A549 (cell line): ENCODE measurements at regions not wholly inside any gene's neighbourhood (a gene's known extent, or its start where the extent isn't known, plus 50 kb on each side); places are given as distances from the start of the nearest gene placed in this dataset.

Experiments used
- ATAC-seq, 2 experiments: fragments of 200-7000 bp in 1 of 2; fragments of >200 bp in 1 of 2; cut with Nextera tagmentation in 1 of 2; cut with Tn5 transposase in 1 of 2; 3 replicates each; pipeline versions ENCODE4 v1.8.0 to v1.9.1; 2018 to 2020; ENCODE audit warnings: mild to moderate bottlenecking in 1 of 2, moderate library complexity in 1 of 2
- CTCF ChIA-PET: fragments of 300-600 bp; sonication (Branson Sonifier 250); formaldehyde crosslinking; extraction: SDS; loops from one replicate; lab custom pipeline; 2021; ENCODE audit warnings: antibody characterized with exemption, inconsistent platforms; lab: Yijun Ruan, JAX
- POLR2A ChIA-PET: fragments of 350-600 bp; formaldehyde crosslinking; extraction: SDS; loops from one replicate; lab custom pipeline; 2021; ENCODE audit warnings: antibody characterized with exemption, inconsistent platforms; lab: Yijun Ruan, JAX
- DNase-seq, 2 experiments: peaks; one replicate each; pipeline versions ENCODE4 v3.0.0 to v3.0.0-alpha.2; 2011 to 2016; ENCODE audit warnings: low read depth in 1 of 2, low spot score in 1 of 2
- FAIRE-seq: peaks from 2 replicates; lab custom pipeline; 2011; peaks lifted over from hg19 to GRCh38; lab: Jason Lieb, UNC
- H3K27ac ChIP-seq, 2 experiments: fragments of >200 bp; sonication (Bioruptor Twin); formaldehyde crosslinking; 3 replicates each; pipeline ENCODE4 v1.5.1; 2016 to 2017
- H3K4me1 ChIP-seq: fragments of >200 bp; sonication (Bioruptor Twin); formaldehyde crosslinking; 3 replicates; pipeline ENCODE4 v1.6.1; 2016
- H3K4me2 ChIP-seq: fragments of >200 bp; sonication (Bioruptor Twin); formaldehyde crosslinking; 3 replicates; pipeline ENCODE4 v1.6.1; 2016
- H3K4me3 ChIP-seq: fragments of >200 bp; sonication (Bioruptor Twin); formaldehyde crosslinking; 3 replicates; pipeline ENCODE4 v1.5.1; 2016
- H3K9me3 ChIP-seq: fragments of >200 bp; sonication (Bioruptor Twin); formaldehyde crosslinking; 3 replicates; pipeline ENCODE4 v1.6.1; 2016
- BHLHE40 ChIP-seq: IDR thresholded peaks from 2 replicates; pipeline ENCODE4 v1.6.1; 2012; ENCODE audit warnings: low read depth, low read length, inconsistent platforms
- CBX2 ChIP-seq: fragments of 200-600 bp; sonication (generic); IDR thresholded peaks from 2 replicates; pipeline ENCODE4 v1.6.1; 2016; ENCODE audit warnings: low read depth, mild to moderate bottlenecking, borderline replicate concordance
- E2F6 ChIP-seq: IDR thresholded peaks from 2 replicates; pipeline ENCODE4 v1.6.1; 2012; ENCODE audit warnings: low read depth, borderline replicate concordance
- EHF ChIP-seq: fragments of 250-450 bp; sonication (Bioruptor Pico); IDR thresholded peaks from 2 replicates; pipeline ENCODE4 v1.5.0; 2020; ENCODE audit warnings: mild to moderate bottlenecking
- EHMT2 ChIP-seq: fragments of 200-600 bp; sonication (generic); IDR thresholded peaks from 2 replicates; pipeline ENCODE4 v1.6.1; 2016; ENCODE audit warnings: antibody characterized with exemption, low read depth, mild to moderate bottlenecking, moderate library complexity
- ELK1 ChIP-seq: fragments of 150-350 bp; IDR thresholded peaks from 2 replicates; pipeline ENCODE4 v1.6.1; 2014; ENCODE audit warnings: low read depth, mild to moderate bottlenecking, low read length
- EP300 ChIP-seq, 2 experiments: fragments of >200 bp; sonication (Bioruptor Twin); formaldehyde crosslinking; IDR thresholded peaks; 2 replicates in 1 of 2; 3 replicates in 1 of 2; pipeline ENCODE4 v1.6.1; 2016 to 2017
- FOSL2 ChIP-seq, 2 experiments: fragments of 450-650 bp in 1 of 2; fragments of >200 bp in 1 of 2; sonication (Bioruptor Twin) in 1 of 2; formaldehyde crosslinking; IDR thresholded peaks; 2 replicates each; pipeline versions ENCODE4 v1.5.0 to v1.6.1; 2016 to 2020; ENCODE audit warnings: mild to moderate bottlenecking in 1 of 2, moderate library complexity in 1 of 2
- FOXS1 ChIP-seq: fragments of 250-450 bp; sonication (Bioruptor Pico); IDR thresholded peaks from 2 replicates; pipeline ENCODE4 v1.5.0; 2020; ENCODE audit warnings: mild to moderate bottlenecking, moderate library complexity
- GATA3 ChIP-seq: IDR thresholded peaks from 2 replicates; pipeline ENCODE4 v1.6.1; 2012; ENCODE audit warnings: borderline replicate concordance
- HOXA7 ChIP-seq: fragments of 250-450 bp; sonication (Bioruptor Pico); IDR thresholded peaks from 2 replicates; pipeline ENCODE4 v1.5.0; 2020; ENCODE audit warnings: mild to moderate bottlenecking, moderate library complexity
- HOXB13 ChIP-seq: fragments of 250-450 bp; sonication (Bioruptor Pico); IDR thresholded peaks from 2 replicates; pipeline ENCODE4 v1.5.0; 2020; ENCODE audit warnings: low read depth, mild to moderate bottlenecking, moderate library complexity
- HOXB5 ChIP-seq: fragments of 250-450 bp; sonication (Bioruptor Pico); IDR thresholded peaks from 2 replicates; pipeline ENCODE4 v1.5.0; 2020; ENCODE audit warnings: mild to moderate bottlenecking, moderate library complexity
- MAFK ChIP-seq: fragments of 450-650 bp; IDR thresholded peaks from 2 replicates; pipeline ENCODE4 v1.6.1; 2014; ENCODE audit not compliant: partially characterized antibody
- MYC ChIP-seq: IDR thresholded peaks from 2 replicates; pipeline ENCODE4 v1.6.1; 2012; ENCODE audit warnings: mild to moderate bottlenecking, inconsistent platforms, low read length, improper control_type of control experiment, borderline replicate concordance
- NPAS2 ChIP-seq: fragments of 250-450 bp; sonication (Bioruptor Pico); IDR thresholded peaks from 2 replicates; pipeline ENCODE4 v1.8.0; 2022; ENCODE audit warnings: mild to moderate bottlenecking, moderate library complexity, borderline replicate concordance
- NR3C1 ChIP-seq: fragments of >200 bp; sonication (Bioruptor Twin); formaldehyde crosslinking; IDR thresholded peaks from 3 replicates; pipeline ENCODE4 v1.6.1; 2017
- POLR2AphosphoS2 ChIP-seq: conservative IDR thresholded peaks from 2 replicates; pipeline ENCODE4 v1.6.1; 2012; ENCODE audit warnings: low read length, improper control_type of control experiment, inconsistent platforms
- RAD21 ChIP-seq, 2 experiments: fragments of >200 bp in 1 of 2; sonication (Bioruptor Twin) in 1 of 2; formaldehyde crosslinking in 1 of 2; IDR thresholded peaks in 1 of 2; conservative IDR thresholded peaks in 1 of 2; 2 replicates in 1 of 2; 3 replicates in 1 of 2; pipeline ENCODE4 v1.6.1; 2012 to 2018; ENCODE audit warnings: inconsistent platforms in 1 of 2
- RARB ChIP-seq: fragments of 250-450 bp; sonication (Bioruptor Pico); IDR thresholded peaks from 2 replicates; pipeline ENCODE4 v1.8.0; 2021; ENCODE audit warnings: mild to moderate bottlenecking, moderate library complexity
- REST ChIP-seq: fragments of 200-600 bp; sonication (generic); IDR thresholded peaks from 2 replicates; pipeline ENCODE4 v1.6.1; 2016; ENCODE audit warnings: antibody characterized with exemption, mild to moderate bottlenecking, moderate library complexity
- TFCP2L1 ChIP-seq: fragments of 250-450 bp; sonication (Bioruptor Pico); IDR thresholded peaks from 2 replicates; pipeline ENCODE4 v1.5.0; 2021; ENCODE audit warnings: mild to moderate bottlenecking
- USF2 ChIP-seq: fragments of 450-650 bp; IDR thresholded peaks from 2 replicates; pipeline ENCODE4 v1.6.1; 2014; ENCODE audit warnings: antibody characterized with exemption
- ZC3H11A ChIP-seq: fragments of 450-650 bp; IDR thresholded peaks from 2 replicates; pipeline ENCODE4 v1.6.1; 2014; ENCODE audit warnings: antibody characterized with exemption, mild to moderate bottlenecking
- WGBS: methylation state at CpG from one replicate; pipeline ENCODE4 v1.1.6; 2017; ENCODE audit errors: missing lambda C conversion rate; 5-methylcytosine and 5-hydroxymethylcytosine counted together

GRCh38 chr3:106929081-106929480 is 448.2 kb upstream of the CCDC54 start:
- H3K4me1 ChIP-seq = no peaks in the 10 kb centered on the region
- no peak overlapping the region for H3K4me3 ChIP-seq
- FAIRE-seq (no peak), ATAC-seq (no peak)
- no peak overlapping the region for H3K27ac ChIP-seq
- 31% methylated on average over 3 of the region's 3 CpGs for WGBS
- H3K9me3 ChIP-seq = no peaks in the 10 kb centered on the region
- H3K4me2 ChIP-seq = no peak overlapping the region
- TF ChIP-seq RARB (CRISPR knock-in tag) (no peak), MAFK (peak; percentile 78)
- TF ChIP-seq, all 56 proteins: peak for 1
- POLR2A ChIA-PET = no interaction called here
- DNase-seq = no peak
- CTCF ChIA-PET = no interaction called here

- no peaks in the 10 kb centered on the region for H3K4me1 ChIP-seq
- no peak for FAIRE-seq
- ChIA-PET POLR2A (no interaction called here), CTCF (no interaction called here)
- TF ChIP-seq CBX2 (no peak), RAD21 (conservative IDR thresholded peaks at IDR 0.05 in 1 of 2, IDR thresholded peaks at IDR 0.05 in 1 of 2) (no peak), ELK1 (no peak), TFCP2L1 (CRISPR knock-in tag) (no peak), NR3C1 (no peak), FOXS1 (CRISPR knock-in tag) (no peak), NPAS2 (no peak), HOXA7 (CRISPR knock-in tag) (no peak), E2F6 (no peak)
- TF ChIP-seq, all 56 proteins: peak for 0
- H3K4me3 ChIP-seq = no peak overlapping the region
- H3K27ac ChIP-seq = no peak overlapping the region
- 12% methylated on average over 2 of the region's 2 CpGs for WGBS
- no peaks in the 10 kb centered on the region for H3K9me3 ChIP-seq
- ATAC-seq = no peak
- DNase-seq = no peak
- no peak overlapping the region for H3K4me2 ChIP-seq
Observed at GRCh38 chr3:106930086-106930485, 447.2 kb upstream of the CCDC54 start.

- FAIRE-seq (no peak), ATAC-seq (no peak), DNase-seq (no peak)
- Histone ChIP-seq H3K27ac (no peak overlapping the region), H3K9me3 (no peaks in the 10 kb centered on the region), H3K4me3 (no peak overlapping the region), H3K4me2 (no peak overlapping the region), H3K4me1 (no peaks in the 10 kb centered on the region)
- TF ChIP-seq HOXB5 = no peak
- no peak for TF ChIP-seq GATA3
- no peak for TF ChIP-seq POLR2AphosphoS2
- TF ChIP-seq BHLHE40 = no peak
- TF ChIP-seq USF2 = no peak
- POLR2A ChIA-PET = no interaction called here
- WGBS = 13% methylated on average over 1 of the region's 1 CpG
- CTCF ChIA-PET = interaction anchor here (1.5 kb wide), 1 partner anchor 20 kb away, joined by 4 read pairs; no protein-coding TSS in a partner anchor
Observed at GRCh38 chr3:106931904-106932303, 445.3 kb upstream of the CCDC54 start.

GRCh38 chr3:106936337-106936736 is 440.9 kb upstream of the CCDC54 start:
- FAIRE-seq (no peak), ATAC-seq (no peak), DNase-seq (no peak)
- 10% methylated on average over 4 of the region's 4 CpGs for WGBS
- H3K4me2 ChIP-seq = no peak overlapping the region
- H3K27ac ChIP-seq = no peak overlapping the region
- H3K9me3 ChIP-seq = no peaks in the 10 kb centered on the region
- ChIA-PET CTCF (no interaction called here), POLR2A (no interaction called here)
- H3K4me3 ChIP-seq = no peak overlapping the region
- no peaks in the 10 kb centered on the region for H3K4me1 ChIP-seq
- no peak for TF ChIP-seq MAFK
- TF ChIP-seq USF2 = no peak
- no peak for TF ChIP-seq EHF (CRISPR knock-in tag)
- TF ChIP-seq HOXB13 (CRISPR knock-in tag) = no peak
- no peak for TF ChIP-seq ZC3H11A
- no peak for TF ChIP-seq EHMT2
- no peak for TF ChIP-seq EP300 (IDR thresholded peaks at IDR 0.05)
- no peak for TF ChIP-seq MYC
- TF ChIP-seq REST = no peak
- no peak for TF ChIP-seq FOSL2 (IDR thresholded peaks at IDR 0.05)
- TF ChIP-seq FOSL2 (CRISPR knock-in tag; IDR thresholded peaks at IDR 0.05) = no peak
- no peak for TF ChIP-seq RAD21 (conservative IDR thresholded peaks at IDR 0.05 in 1 of 2, IDR thresholded peaks at IDR 0.05 in 1 of 2)
